ENCODE measurements at regions not wholly inside any gene's neighbourhood (a gene's known extent, or its start where the extent isn't known, plus 50 kb on each side); places are given as distances from the start of the nearest gene placed in this dataset.

- TF ChIP-seq CTCF (conservative IDR thresholded peaks at IDR 0.05; ENCODE audit: low read length) (no peak), EZH2phosphoT487 (IDR thresholded peaks at IDR 0.05; ENCODE audit: borderline replicate concordance, low read depth, low read length) (no peak)
Observed at GRCh38 chr5:68467794-68468193, 252.2 kb downstream of the PIK3R1 start.
